HCT116 (cell line): ENCODE measurements at regions not wholly inside any gene's neighbourhood (a gene's known extent, or its start where the extent isn't known, plus 50 kb on each side); places are given as distances from the start of the nearest gene placed in this dataset.
"Not testable (repeated sequence)": the region's sequence is repeated elsewhere in the genome, so short reads cannot be mapped to it uniquely, and the experiment has no call there.

Source experiments
- ATAC-seq: fragments of 200-7000 bp; cut with Tn5 transposase; 2 replicates; pipeline ENCODE4 v1.9.1; 2020; ENCODE audit warnings: mild to moderate bottlenecking, moderate library complexity
- BruUV-seq: library from RNA; stranded (reverse); fragments of 400-500 nt; replicated peaks from 2 replicates; lab custom pipeline; 2021; lab: Mats Ljungman, UMichigan
- CTCF ChIA-PET: fragments of 300-600 bp; sonication (Branson Sonifier 250); formaldehyde crosslinking; loops from one replicate; lab custom pipeline; 2021; ENCODE audit warnings: antibody characterized with exemption; lab: Charles Lee
- POLR2A ChIA-PET: fragments of 300-600, 350-600 bp; sonication (Branson Sonifier 250); formaldehyde crosslinking; loops from one replicate; lab custom pipeline; 2021; ENCODE audit warnings: antibody characterized with exemption; lab: Charles Lee
- RAD21 ChIA-PET, 2 experiments: fragments of 300-600 bp; sonication (Branson Sonifier 250); formaldehyde crosslinking; loops; one replicate each; lab custom pipeline; 2023; ENCODE audit warnings: low total read pairs in 2 of 2; ENCODE audit not compliant: uncharacterized antibody in 2 of 2, unreplicated experiment in 2 of 2, low non-redundant PET in 1 of 2; lab: Charles Lee
- DNase-seq: peaks from one replicate; pipeline ENCODE4 v3.0.0-alpha.2; 2010; ENCODE audit warnings: low read depth, low spot score
- H2AFZ ChIP-seq: fragments of 200-600 bp; shearing (Covaris generic), sonication (generic); 2 replicates; pipeline ENCODE4 v1.6.1; 2017; ENCODE audit warnings: low read depth, mixed run types, mixed read lengths, antibody characterized with exemption, low read length; ENCODE audit not compliant: poor library complexity, severe bottlenecking
- H3K27ac ChIP-seq: 2 replicates; pipeline ENCODE4 v1.5.1; 2012; ENCODE audit warnings: low read depth, low read length
- H3K27me3 ChIP-seq: fragments of 200-600 bp; sonication (generic); 2 replicates; pipeline ENCODE4 v1.6.1; 2016; ENCODE audit warnings: mixed run types, low read length, mixed read lengths; ENCODE audit not compliant: insufficient read depth
- H3K36me3 ChIP-seq, 2 experiments: fragments of 200-500 bp in 1 of 2; fragments of 200-600 bp in 1 of 2; sonication (Bioruptor generic) in 1 of 2; sonication (generic) in 1 of 2; 2 replicates each; pipeline versions ENCODE4 v1.5.1 to v1.6.1; 2014 to 2016; ENCODE audit warnings: low read length in 2 of 2, inconsistent platforms in 1 of 2, mixed read lengths in 1 of 2, mixed run types in 1 of 2; ENCODE audit not compliant: insufficient read depth in 2 of 2, control insufficient read depth in 1 of 2
- H3K4me1 ChIP-seq, 2 experiments: fragments of 200-600 bp in 1 of 2; sonication (generic) in 1 of 2; 2 replicates each; pipeline versions ENCODE4 v1.5.1 to v1.6.1; 2012 to 2017; ENCODE audit warnings: low read length in 2 of 2, inconsistent platforms in 1 of 2, mild to moderate bottlenecking in 1 of 2, mixed read lengths in 1 of 2, mixed run types in 1 of 2, moderate library complexity in 1 of 2; ENCODE audit not compliant: insufficient read depth in 2 of 2, control insufficient read depth in 1 of 2
- H3K4me2 ChIP-seq: fragments of 200-600 bp; sonication (generic); 2 replicates; pipeline ENCODE4 v1.6.1; 2017; ENCODE audit warnings: mixed run types, low read length, mixed read lengths
- H3K4me3 ChIP-seq, 2 experiments: fragments of 200-600 bp in 1 of 2; sonication (generic) in 1 of 2; replicated peaks in 1 of 2; 2 replicates each; pipeline ENCODE4 v1.5.1; 2011 to 2016; ENCODE audit warnings: low read length in 2 of 2, control low read depth in 1 of 2, low read depth in 1 of 2, mild to moderate bottlenecking in 1 of 2, mixed read lengths in 1 of 2, mixed run types in 1 of 2
- H3K79me2 ChIP-seq: fragments of 200-600 bp; sonication (generic); 2 replicates; pipeline ENCODE4 v1.6.1; 2017; ENCODE audit warnings: mild to moderate bottlenecking, mixed run types, low read length, moderate library complexity, mixed read lengths; ENCODE audit not compliant: insufficient read depth
- H3K9ac ChIP-seq: fragments of 200-600 bp; sonication (generic); 2 replicates; pipeline ENCODE4 v1.6.1; 2016; ENCODE audit warnings: low read length, mixed read lengths
- H3K9me2 ChIP-seq: fragments of 200-600 bp; sonication (generic), shearing (Covaris generic); 2 replicates; pipeline ENCODE4 v1.6.1; 2017; ENCODE audit warnings: mixed run types, mild to moderate bottlenecking, moderate library complexity; ENCODE audit not compliant: insufficient read depth
- H3K9me3 ChIP-seq, 2 experiments: fragments of 200-500 bp in 1 of 2; fragments of 200-600 bp in 1 of 2; sonication (Bioruptor generic) in 1 of 2; sonication (generic) in 1 of 2; 2 replicates each; pipeline ENCODE4 v1.6.1; 2014 to 2017; ENCODE audit warnings: low read length in 2 of 2, mixed read lengths in 2 of 2, inconsistent platforms in 1 of 2, low read depth in 1 of 2, mild to moderate bottlenecking in 1 of 2, mixed run types in 1 of 2, moderate library complexity in 1 of 2; ENCODE audit not compliant: control insufficient read depth in 1 of 2, insufficient read depth in 1 of 2
- H4K20me1 ChIP-seq: fragments of 200-600 bp; sonication (generic), shearing (Covaris generic); 2 replicates; pipeline ENCODE4 v1.6.1; 2017; ENCODE audit warnings: mixed run types, mild to moderate bottlenecking, moderate library complexity; ENCODE audit not compliant: insufficient read depth
- ELF1 ChIP-seq: IDR thresholded peaks from 2 replicates; pipeline ENCODE4 v1.6.1; 2012; ENCODE audit warnings: low read depth, borderline replicate concordance
- EZH2 ChIP-seq: fragments of 200-600 bp; sonication (generic); IDR thresholded peaks from 2 replicates; pipeline ENCODE4 v1.6.1; 2017; ENCODE audit warnings: antibody characterized with exemption, mixed run types
- EZH2phosphoT487 ChIP-seq: fragments of 200-600 bp; IDR thresholded peaks from 2 replicates; pipeline ENCODE4 v1.6.1; 2018; ENCODE audit warnings: antibody characterized with exemption, borderline replicate concordance
- FOSL1 ChIP-seq: IDR thresholded peaks from 2 replicates; pipeline ENCODE4 v1.6.1; 2012; ENCODE audit warnings: low read depth
- JUND ChIP-seq: IDR thresholded peaks from 2 replicates; pipeline ENCODE4 v1.6.1; 2012
- MAX ChIP-seq: IDR thresholded peaks from 2 replicates; pipeline ENCODE4 v1.6.1; 2012
- POLR2A ChIP-seq: IDR thresholded peaks from 2 replicates; pipeline ENCODE4 v1.7.0; 2011; ENCODE audit warnings: borderline replicate concordance; ENCODE audit not compliant: insufficient read depth, insufficient read length; ENCODE audit errors: extremely low read depth
- POLR2AphosphoS5 ChIP-seq: IDR thresholded peaks from 2 replicates; pipeline ENCODE4 v1.6.1; 2011; ENCODE audit warnings: mild to moderate bottlenecking, low read depth, low read length, moderate library complexity
- RAD21 ChIP-seq: IDR thresholded peaks from 2 replicates; pipeline ENCODE4 v1.6.1; 2012; ENCODE audit warnings: low read depth, mild to moderate bottlenecking
- REST ChIP-seq: IDR thresholded peaks from 2 replicates; pipeline ENCODE4 v1.6.1; 2012; ENCODE audit warnings: low read depth
- SIN3A ChIP-seq: IDR thresholded peaks from 2 replicates; pipeline ENCODE4 v1.6.1; 2012; ENCODE audit warnings: low read depth
- SP1 ChIP-seq: IDR thresholded peaks from 2 replicates; pipeline ENCODE4 v1.6.1; 2012; ENCODE audit warnings: low read depth
- TCF7L2 ChIP-seq: IDR thresholded peaks from 2 replicates; pipeline ENCODE4 v1.7.0; 2011; ENCODE audit warnings: borderline replicate concordance, inconsistent platforms; ENCODE audit not compliant: insufficient read depth, insufficient read length; ENCODE audit errors: extremely low read depth
- ZFX ChIP-seq: fragments of 450-650 bp; IDR thresholded peaks from 2 replicates; pipeline ENCODE4 v1.6.1; 2017
- intact Hi-C: fragments of 100-400 bp; cut with micrococcal nuclease; formaldehyde crosslinking; loops from 2 replicates; pipeline ENCODE4 v1.10.0; 2022

- Histone ChIP-seq H3K9me2 (no peaks in the 10 kb centered on the region), H3K4me3 (no peak overlapping the region), H3K4me2 (no peak overlapping the region), H3K27ac (no peak overlapping the region), H3K9me3 (no peaks in the 10 kb centered on the region), H3K27me3 (no peaks in the 10 kb centered on the region), H3K79me2 (no peaks in the 10 kb centered on the region), H4K20me1 (no peaks in the 10 kb centered on the region), H3K36me3 (no peaks in the 10 kb centered on the region), H3K9ac (no peak overlapping the region), H2AFZ (no peak overlapping the region), H3K4me1 (peaks cover under 1 to 2% of the 10 kb centered on the region in 2 experiments; a peak in 1 of 4 replicates)
- intact Hi-C loops = no loop called here
- RAD21 ChIA-PET = no interaction called here
- no TSS peak for BruUV-seq
- ATAC-seq (no peak), DNase-seq (no peak)
- TF ChIP-seq MAX (no peak), FOSL1 (no peak), EZH2 (no peak), RAD21 (no peak), JUND (no peak), ELF1 (no peak), SP1 (no peak), TCF7L2 (no peak), SIN3A (no peak), EZH2phosphoT487 (no peak), POLR2AphosphoS5 (no peak), POLR2A (no peak), REST (no peak), ZFX (no peak)
- CTCF ChIA-PET = no interaction called here
- POLR2A ChIA-PET = no interaction called here
Measured at GRCh38 chr7:79512261-79512660, 58.8 kb upstream of the MAGI2 start.

GRCh38 chr7:79511056-79511455, 57.6 kb upstream of the MAGI2 start:
- H2AFZ ChIP-seq, H3K4me2 ChIP-seq, BruUV-seq, H3K9ac ChIP-seq, H4K20me1 ChIP-seq, ATAC-seq, H3K27me3 ChIP-seq, H3K27ac ChIP-seq, CTCF ChIA-PET, DNase-seq, intact Hi-C loops, H3K9me3 ChIP-seq, POLR2A ChIA-PET, H3K36me3 ChIP-seq, RAD21 ChIA-PET, H3K4me3 ChIP-seq, H3K79me2 ChIP-seq, H3K9me2 ChIP-seq: not testable (repeated sequence)
- peaks cover 8 to 12% of the 10 kb centered on the region in 2 experiments; a peak in 3 of 4 replicates for H3K4me1 ChIP-seq
